Stomach (tissue), 8 donors: ENCODE measurements at regions not wholly inside any gene's neighbourhood (a gene's known extent, or its start where the extent isn't known, plus 50 kb on each side); places are given as distances from the start of the nearest gene placed in this dataset.

ENCODE experiments used
- DNase-seq, 2 donors: peaks; one replicate each; pipeline versions ENCODE4 v3.0.0 to v3.0.0-alpha.2; 2013 to 2019
- H3K27ac ChIP-seq, 5 donors: fragments of 200-600 bp in 4 of 5; sonication (generic) in 4 of 5; one replicate each; pipeline ENCODE4 v1.5.1; 2013 to 2019; ENCODE audit warnings: mild to moderate bottlenecking in 1 of 5, moderate library complexity in 1 of 5
- H3K27me3 ChIP-seq, 3 donors: fragments of 200-600 bp; sonication (generic); one replicate each; pipeline ENCODE4 v1.5.1; 2017 to 2019; ENCODE audit warnings: mixed run types in 1 of 3
- H3K36me3 ChIP-seq, 4 donors: fragments of 200-600 bp; sonication (generic); 1 replicate in 3 of 4; 2 replicates in 1 of 4; pipeline ENCODE4 v1.5.1; 2016 to 2019
- H3K4me1 ChIP-seq, 4 donors: fragments of 200-600 bp; sonication (generic); one replicate each; pipeline ENCODE4 v1.5.1; 2016 to 2019
- H3K4me3 ChIP-seq, 4 donors: fragments of 200-600 bp; sonication (generic) in 3 of 4; one replicate each; pipeline ENCODE4 v1.5.1; 2016 to 2019; ENCODE audit warnings: mild to moderate bottlenecking in 1 of 4
- H3K9me3 ChIP-seq, 4 donors: fragments of 200-600 bp; sonication (generic); one replicate each; pipeline ENCODE4 v1.5.1; 2016 to 2019
- CTCF ChIP-seq, 7 experiments: fragments of 450-650 bp in 4 of 7; fragments of 200-600 bp in 3 of 7; sonication (generic) in 3 of 7; IDR thresholded peaks; one replicate each; pipeline ENCODE4 v1.5.1; 2016 to 2019; ENCODE audit warnings: antibody characterized with exemption in 7 of 7, control low read depth in 2 of 7, mild to moderate bottlenecking in 1 of 7
- EP300 ChIP-seq: sonication (generic); formaldehyde crosslinking; IDR thresholded peaks from one replicate; pipeline ENCODE4 v1.6.1; 2017; ENCODE audit warnings: antibody characterized with exemption
- POLR2A ChIP-seq, 4 donors: fragments of 450-650 bp; IDR thresholded peaks; one replicate each; pipeline ENCODE4 v1.6.1; 2016; ENCODE audit warnings: antibody characterized with exemption in 4 of 4, control low read depth in 2 of 4, mild to moderate bottlenecking in 1 of 4, moderate library complexity in 1 of 4
- POLR2AphosphoS5 ChIP-seq, 3 donors: sonication (generic); formaldehyde crosslinking; IDR thresholded peaks; one replicate each; pipeline ENCODE4 v1.6.1; 2016; ENCODE audit warnings: antibody characterized with exemption in 3 of 3
- WGBS, 5 donors: extraction: QIAGEN DNeasy Blood & Tissue Kit in 3 of 5; methylation state at CpG; one replicate each; pipeline versions ENCODE4 v1.1.5 to v1.1.7; 2013 to 2018; 5-methylcytosine and 5-hydroxymethylcytosine counted together
- intact Hi-C: fragments of 100-400 bp; cut with DNase I; formaldehyde crosslinking; loops from one replicate; pipeline ENCODE4 v1.15.1; 2023; ENCODE audit warnings: low total_unique reads
- donor health status: healthy with polysubstance abuse.
- donor health status: Bipolar disorder and iron deficiency.
- donor health status: healthy.

DNA sequence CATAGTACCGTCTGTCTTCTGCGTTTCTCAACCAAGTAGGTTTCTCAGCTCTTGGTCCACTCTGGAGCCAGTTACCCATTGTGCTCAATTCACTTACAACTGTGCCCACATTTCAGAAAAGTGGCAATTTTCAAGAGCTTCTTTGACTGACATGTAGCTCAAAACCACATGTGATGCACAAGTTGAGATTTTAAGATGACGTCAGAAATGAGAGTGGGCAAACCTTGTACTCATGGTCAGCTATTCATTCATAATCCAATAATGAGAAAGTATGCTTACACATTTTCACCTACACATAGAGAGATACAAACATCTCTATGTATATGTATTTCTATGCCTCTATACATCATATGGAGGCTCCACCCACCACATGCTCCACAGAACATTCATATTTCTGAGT is 487.2 kb upstream of the AKR1E2 start:
- H3K4me3 ChIP-seq = no peak overlapping the region
- peaks cover 0 to under 1% (median 0%) of the 10 kb centered on the region in 4 donors for H3K4me1 ChIP-seq
- no peaks in the 10 kb centered on the region for H3K27me3 ChIP-seq
- intact Hi-C loops = no loop called here
- WGBS, 5 donors = 95 to 98% (median 96%) methylated on average over 3 of the region's 3 CpGs
- no peak for DNase-seq
- no peak for TF ChIP-seq EP300
- TF ChIP-seq CTCF (IDR thresholded peaks at IDR 0.05) = no peak
- no peak for TF ChIP-seq POLR2AphosphoS5 (IDR thresholded peaks at IDR 0.05)
- TF ChIP-seq POLR2A (IDR thresholded peaks at IDR 0.05) = no peak
- H3K27ac ChIP-seq = no peak overlapping the region
- H3K9me3 ChIP-seq = no peaks in the 10 kb centered on the region
- no peaks in the 10 kb centered on the region for H3K36me3 ChIP-seq

GRCh38 chr10:4337563-4337962 is 488.4 kb upstream of the AKR1E2 start:
- no peak overlapping the region for H3K27ac ChIP-seq
- H3K4me1 ChIP-seq = no peaks in the 10 kb centered on the region
- H3K9me3 ChIP-seq = no peaks in the 10 kb centered on the region
- intact Hi-C loops = no loop called here
- DNase-seq = peak in 1 of 2 donors; percentile 28
- H3K4me3 ChIP-seq = no peak overlapping the region
- 69 to 86% (median 77%) methylated on average over 2 of the region's 2 CpGs for WGBS, 5 donors
- TF ChIP-seq EP300 (no peak), POLR2A (IDR thresholded peaks at IDR 0.05) (no peak), POLR2AphosphoS5 (IDR thresholded peaks at IDR 0.05) (no peak), CTCF (IDR thresholded peaks at IDR 0.05) (no peak)
- H3K36me3 ChIP-seq = no peaks in the 10 kb centered on the region
- H3K27me3 ChIP-seq = no peaks in the 10 kb centered on the region

DNA sequence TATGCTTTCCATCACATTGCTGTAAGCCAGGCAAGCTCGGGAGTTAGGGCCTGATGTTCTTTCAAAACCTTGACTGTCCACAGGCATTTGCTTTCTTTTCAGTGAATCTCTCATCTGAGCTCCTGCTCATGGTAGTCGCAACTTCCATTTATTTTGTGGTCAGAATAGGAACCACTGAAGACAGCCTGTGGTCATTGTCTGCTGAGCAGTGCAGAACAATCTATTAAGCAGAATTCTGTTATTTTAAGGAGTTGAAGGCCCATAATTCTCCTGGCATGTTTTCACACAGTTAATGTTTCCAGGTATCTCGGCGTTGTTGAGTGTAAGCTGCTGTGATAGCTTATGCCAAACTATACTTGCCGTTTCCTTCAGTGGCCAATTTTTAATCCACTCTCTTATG is 491.1 kb upstream of the AKR1E2 start:
- no peaks in the 10 kb centered on the region for H3K36me3 ChIP-seq
- intact Hi-C loops = no loop called here
- no peaks in the 10 kb centered on the region for H3K4me1 ChIP-seq
- no peak overlapping the region for H3K27ac ChIP-seq
- no peak for DNase-seq
- TF ChIP-seq POLR2A (IDR thresholded peaks at IDR 0.05) (no peak), POLR2AphosphoS5 (IDR thresholded peaks at IDR 0.05) (no peak), CTCF (IDR thresholded peaks at IDR 0.05) (no peak), EP300 (no peak)
- no peaks in the 10 kb centered on the region for H3K27me3 ChIP-seq
- 81 to 91% (median 88%) methylated on average over 5 of the region's 5 CpGs for WGBS, 5 donors
- no peak overlapping the region for H3K4me3 ChIP-seq
- no peaks in the 10 kb centered on the region for H3K9me3 ChIP-seq

GRCh38 chr10:4334015-4334414 is 492.0 kb upstream of the AKR1E2 start:
- H3K36me3 ChIP-seq = no peaks in the 10 kb centered on the region
- H3K9me3 ChIP-seq = no peaks in the 10 kb centered on the region
- no peak overlapping the region for H3K4me3 ChIP-seq
- no peak for DNase-seq
- intact Hi-C loops = no loop called here
- no peak overlapping the region for H3K27ac ChIP-seq
- 87 to 98% (median 90%) methylated on average over 6 of the region's 6 CpGs for WGBS, 5 donors
- H3K4me1 ChIP-seq = no peaks in the 10 kb centered on the region
- TF ChIP-seq CTCF (IDR thresholded peaks at IDR 0.05) = no peak
- no peak for TF ChIP-seq POLR2A (IDR thresholded peaks at IDR 0.05)
- TF ChIP-seq EP300 = no peak
- TF ChIP-seq POLR2AphosphoS5 (IDR thresholded peaks at IDR 0.05) = no peak
- H3K27me3 ChIP-seq = no peaks in the 10 kb centered on the region
